Esophagus muscularis mucosa (tissue), 3 donors: ENCODE measurements at regions not wholly inside any gene's neighbourhood (a gene's known extent, or its start where the extent isn't known, plus 50 kb on each side); places are given as distances from the start of the nearest gene placed in this dataset.

Experiments used
- CTCF ChIP-seq, 3 experiments: fragments of 200-600 bp in 2 of 3; fragments of 450-650 bp in 1 of 3; sonication (generic) in 2 of 3; IDR thresholded peaks; one replicate each; pipeline ENCODE4 v1.5.1; 2017 to 2019; ENCODE audit warnings: antibody characterized with exemption in 3 of 3, mild to moderate bottlenecking in 2 of 3, moderate library complexity in 1 of 3
- POLR2A ChIP-seq: fragments of 450-650 bp; IDR thresholded peaks from one replicate; pipeline ENCODE4 v1.6.1; 2017; ENCODE audit warnings: antibody characterized with exemption, moderate library complexity, mild to moderate bottlenecking, low read depth
- POLR2AphosphoS5 ChIP-seq, 2 donors: sonication (generic); formaldehyde crosslinking; IDR thresholded peaks; one replicate each; pipeline ENCODE4 v1.6.1; 2017; ENCODE audit warnings: antibody characterized with exemption in 2 of 2

GRCh38 chr10:128435811-128436210 lies 309.6 kb upstream of the MKI67 start:
- TF ChIP-seq CTCF (IDR thresholded peaks at IDR 0.05), result no peak
- TF ChIP-seq POLR2AphosphoS5 (IDR thresholded peaks at IDR 0.05), result no peak
- no peak for TF ChIP-seq POLR2A
